Type B pancreatic cell (in vitro differentiated cells): ENCODE measurements at regions not wholly inside any gene's neighbourhood (a gene's known extent, or its start where the extent isn't known, plus 50 kb on each side); places are given as distances from the start of the nearest gene placed in this dataset.

Experiments used
- DNase-seq: peaks from one replicate; pipeline ENCODE4 v3.0.0; 2021; ENCODE audit warnings: mixed read lengths; ENCODE audit not compliant: unreplicated experiment; ENCODE audit errors: extremely low spot score
- H3K27ac Mint-ChIP-seq: 2 replicates; pipeline ENCODE4 v1.8.0; 2021; ENCODE audit warnings: mild to moderate bottlenecking, mixed read lengths
- H3K27me3 Mint-ChIP-seq: 2 replicates; pipeline ENCODE4 v1.8.0; 2021; ENCODE audit warnings: mixed read lengths
- H3K36me3 Mint-ChIP-seq: 2 replicates; pipeline ENCODE4 v1.8.0; 2021; ENCODE audit warnings: mixed read lengths
- H3K4me1 Mint-ChIP-seq: one replicate; pipeline ENCODE4 v1.8.0; 2021; ENCODE audit warnings: mixed read lengths; ENCODE audit not compliant: unreplicated experiment
- H3K4me3 Mint-ChIP-seq: 2 replicates; pipeline ENCODE4 v1.8.0; 2021; ENCODE audit warnings: mild to moderate bottlenecking, mixed read lengths
- H3K9me3 Mint-ChIP-seq: 2 replicates; pipeline ENCODE4 v1.8.0; 2021; ENCODE audit warnings: mixed read lengths
- TF ChIP-seq, protein P1 (sequence below): fragments of 200-600 bp; sonication (generic); conservative IDR thresholded peaks from 2 replicates; pipeline ENCODE4 v1.5.0; 2021; ENCODE audit warnings: antibody characterized with exemption, mild to moderate bottlenecking

DNA sequence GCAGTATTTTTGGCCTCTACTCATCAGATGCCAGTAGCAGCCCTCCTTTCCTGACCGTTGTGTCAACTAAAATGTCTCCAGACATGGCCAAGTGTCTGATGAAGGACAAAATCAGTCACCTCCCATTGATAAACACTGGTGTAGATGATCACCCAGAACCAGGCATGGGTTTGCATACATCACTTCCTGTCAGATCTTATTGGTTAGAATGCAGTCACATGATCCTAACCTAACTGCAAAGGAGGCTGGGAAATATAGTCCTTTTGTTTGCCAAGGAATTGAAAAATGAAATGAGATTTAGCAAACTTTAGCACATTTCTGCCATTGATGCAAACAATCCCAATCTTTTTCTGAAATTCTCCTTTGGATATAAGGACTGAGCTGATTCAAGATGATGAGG is 141.4 kb downstream of the BUB3 start:
- Mint-ChIP-seq H3K9me3 (no peaks in the 10 kb centered on the region), H3K27me3 (peaks cover 18% of the 10 kb centered on the region), H3K4me1 (no peaks in the 10 kb centered on the region), H3K36me3 (no peaks in the 10 kb centered on the region), H3K27ac (no peak overlapping the region), H3K4me3 (no peak overlapping the region)
- DNase-seq: no peak
- TF ChIP-seq, protein P1, sequence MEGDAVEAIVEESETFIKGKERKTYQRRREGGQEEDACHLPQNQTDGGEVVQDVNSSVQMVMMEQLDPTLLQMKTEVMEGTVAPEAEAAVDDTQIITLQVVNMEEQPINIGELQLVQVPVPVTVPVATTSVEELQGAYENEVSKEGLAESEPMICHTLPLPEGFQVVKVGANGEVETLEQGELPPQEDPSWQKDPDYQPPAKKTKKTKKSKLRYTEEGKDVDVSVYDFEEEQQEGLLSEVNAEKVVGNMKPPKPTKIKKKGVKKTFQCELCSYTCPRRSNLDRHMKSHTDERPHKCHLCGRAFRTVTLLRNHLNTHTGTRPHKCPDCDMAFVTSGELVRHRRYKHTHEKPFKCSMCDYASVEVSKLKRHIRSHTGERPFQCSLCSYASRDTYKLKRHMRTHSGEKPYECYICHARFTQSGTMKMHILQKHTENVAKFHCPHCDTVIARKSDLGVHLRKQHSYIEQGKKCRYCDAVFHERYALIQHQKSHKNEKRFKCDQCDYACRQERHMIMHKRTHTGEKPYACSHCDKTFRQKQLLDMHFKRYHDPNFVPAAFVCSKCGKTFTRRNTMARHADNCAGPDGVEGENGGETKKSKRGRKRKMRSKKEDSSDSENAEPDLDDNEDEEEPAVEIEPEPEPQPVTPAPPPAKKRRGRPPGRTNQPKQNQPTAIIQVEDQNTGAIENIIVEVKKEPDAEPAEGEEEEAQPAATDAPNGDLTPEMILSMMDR: no peak

DNA sequence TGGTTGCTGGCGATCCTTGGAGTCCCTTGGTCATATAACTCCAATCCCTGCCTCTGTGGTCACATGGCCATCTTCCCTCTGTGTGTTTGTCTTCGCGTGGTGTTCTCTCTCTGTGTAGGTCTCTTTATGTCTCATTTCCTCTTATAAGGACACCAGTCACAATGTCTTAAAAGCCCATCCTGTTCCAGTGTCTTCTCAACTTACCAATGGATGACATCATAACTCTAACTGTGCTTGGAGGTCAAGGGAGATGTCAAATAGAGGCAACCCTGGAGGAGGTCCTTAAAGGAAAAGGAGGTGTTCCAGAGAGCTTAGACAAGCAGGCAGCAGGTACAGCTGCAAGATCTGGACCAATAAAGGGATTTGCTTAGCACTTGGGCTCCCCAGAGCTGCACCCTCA is 143.0 kb downstream of the BUB3 start:
- Mint-ChIP-seq H3K9me3 (no peaks in the 10 kb centered on the region), H3K27ac (no peak overlapping the region), H3K4me3 (no peak overlapping the region), H3K36me3 (no peaks in the 10 kb centered on the region), H3K4me1 (no peaks in the 10 kb centered on the region), H3K27me3 (peaks cover 14% of the 10 kb centered on the region)
- DNase-seq: no peak
- TF ChIP-seq, protein P1: no peak

DNA sequence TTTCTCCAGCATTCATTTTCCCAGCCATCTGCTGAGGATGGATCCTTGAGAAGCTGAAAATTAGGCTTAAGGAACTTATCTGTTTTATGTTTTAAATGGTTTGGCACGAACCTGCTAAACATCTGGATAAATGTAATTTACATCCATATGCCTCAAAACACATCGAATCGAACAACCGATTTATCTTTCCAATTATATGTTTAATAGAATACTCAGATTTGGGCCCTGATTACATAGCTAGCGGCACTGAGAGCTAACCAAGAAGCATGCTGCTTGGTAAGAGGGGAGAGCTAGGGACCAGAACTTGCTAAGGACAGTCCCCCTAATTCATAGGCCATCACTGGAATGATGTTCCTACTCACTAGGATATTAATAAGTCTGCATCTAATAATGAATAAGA is 144.4 kb downstream of the BUB3 start:
- Mint-ChIP-seq H3K27me3 (peaks cover 15% of the 10 kb centered on the region), H3K27ac (no peak overlapping the region), H3K36me3 (no peaks in the 10 kb centered on the region), H3K4me3 (no peak overlapping the region), H3K9me3 (no peaks in the 10 kb centered on the region), H3K4me1 (no peaks in the 10 kb centered on the region)
- TF ChIP-seq, protein P1: no peak
- no peak for DNase-seq

DNA sequence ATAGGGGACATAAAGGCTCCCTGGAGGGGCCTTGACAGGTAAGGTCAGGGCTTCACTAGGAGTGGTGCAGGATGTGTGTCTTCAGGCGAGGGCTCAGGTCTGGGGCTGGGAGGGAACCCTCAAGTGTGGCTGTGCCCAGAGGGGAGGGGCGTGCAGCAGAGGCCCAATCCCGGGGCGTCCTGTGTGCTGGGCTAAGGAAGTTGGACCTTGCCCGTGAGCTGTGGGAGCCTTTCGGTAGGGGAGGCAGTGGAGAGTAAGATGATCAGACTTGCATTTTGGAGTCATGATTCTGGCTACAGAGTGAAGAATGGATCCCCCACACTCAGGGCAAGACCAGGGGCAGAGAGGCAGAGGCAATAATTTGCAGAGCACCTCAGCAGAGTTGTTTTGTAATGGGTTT is 145.4 kb downstream of the BUB3 start:
- H3K4me1 Mint-ChIP-seq: no peaks in the 10 kb centered on the region
- no peaks in the 10 kb centered on the region for H3K36me3 Mint-ChIP-seq
- H3K27ac Mint-ChIP-seq: no peak overlapping the region
- peaks cover 14% of the 10 kb centered on the region for H3K27me3 Mint-ChIP-seq
- H3K4me3 Mint-ChIP-seq: no peak overlapping the region
- no peak for DNase-seq
- TF ChIP-seq, protein P1: no peak
- H3K9me3 Mint-ChIP-seq: no peaks in the 10 kb centered on the region

DNA sequence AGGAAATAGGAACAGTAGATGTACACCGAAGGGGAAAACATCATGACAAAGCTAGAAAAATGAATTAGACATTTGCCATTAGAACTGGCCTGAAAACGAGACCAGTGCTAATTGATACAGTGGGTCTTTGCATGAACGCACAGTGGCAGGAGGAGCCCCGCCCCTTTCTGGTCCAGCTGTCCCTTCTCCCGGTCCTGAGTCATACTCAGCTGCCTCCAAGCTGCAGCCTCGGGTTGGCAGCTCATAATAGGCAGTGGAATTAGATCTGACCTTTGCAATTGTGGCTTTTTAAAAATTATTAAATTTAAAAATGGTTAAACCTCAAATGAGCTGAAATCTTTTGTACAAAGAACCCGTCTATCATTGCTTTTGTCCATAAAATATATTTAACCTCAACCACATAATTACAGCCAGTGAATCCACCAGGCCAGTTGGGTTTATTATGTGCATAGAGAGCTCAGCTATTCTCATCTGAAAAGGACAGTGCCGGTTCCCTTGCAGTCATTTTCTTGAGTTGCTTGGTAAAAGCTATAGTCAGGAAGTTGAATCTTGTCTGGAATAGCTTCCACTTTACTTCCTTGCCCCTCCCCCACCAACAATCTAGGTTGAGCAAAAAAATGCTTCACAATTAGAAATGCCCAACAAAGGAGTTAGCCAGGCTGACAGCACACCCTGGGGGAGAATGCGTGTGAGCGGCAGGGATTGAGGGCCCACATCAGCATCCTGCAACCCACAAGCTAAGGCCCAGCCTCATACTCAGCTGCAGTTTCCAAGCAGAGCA is 147.1 kb downstream of the BUB3 start:
- Mint-ChIP-seq H3K4me3 (no peak overlapping the region), H3K36me3 (no peaks in the 10 kb centered on the region), H3K4me1 (no peaks in the 10 kb centered on the region), H3K9me3 (no peaks in the 10 kb centered on the region), H3K27me3 (peaks cover 24% of the 10 kb centered on the region), H3K27ac (no peak overlapping the region)
- DNase-seq: no peak
- TF ChIP-seq, protein P1: no peak
